ENCODE measurements at regions not wholly inside any gene's neighbourhood (a gene's known extent, or its start where the extent isn't known, plus 50 kb on each side); places are given as distances from the start of the nearest gene placed in this dataset.

GRCh38 chrX:30965767-30966166 is 76.7 kb upstream of the TAB3 start:
- no peaks in the 10 kb centered on the region for H3K4me1 ChIP-seq
- no peak overlapping the region for H3K4me3 ChIP-seq
- no peaks in the 10 kb centered on the region for H3K9me3 ChIP-seq (replicated peaks)
- intact Hi-C loops (cut with micrococcal nuclease) = no loop called here
- H3K27me3 ChIP-seq (ENCODE audit: low read depth) = no peaks in the 10 kb centered on the region
- no peak for TF ChIP-seq CTCF (IDR thresholded peaks at IDR 0.05; ENCODE audit: borderline replicate concordance)
- no peaks in the 10 kb centered on the region for H3K36me3 ChIP-seq
- H3K27ac ChIP-seq (replicated peaks) = no peak overlapping the region
- no peak for DNase-seq

DNA sequence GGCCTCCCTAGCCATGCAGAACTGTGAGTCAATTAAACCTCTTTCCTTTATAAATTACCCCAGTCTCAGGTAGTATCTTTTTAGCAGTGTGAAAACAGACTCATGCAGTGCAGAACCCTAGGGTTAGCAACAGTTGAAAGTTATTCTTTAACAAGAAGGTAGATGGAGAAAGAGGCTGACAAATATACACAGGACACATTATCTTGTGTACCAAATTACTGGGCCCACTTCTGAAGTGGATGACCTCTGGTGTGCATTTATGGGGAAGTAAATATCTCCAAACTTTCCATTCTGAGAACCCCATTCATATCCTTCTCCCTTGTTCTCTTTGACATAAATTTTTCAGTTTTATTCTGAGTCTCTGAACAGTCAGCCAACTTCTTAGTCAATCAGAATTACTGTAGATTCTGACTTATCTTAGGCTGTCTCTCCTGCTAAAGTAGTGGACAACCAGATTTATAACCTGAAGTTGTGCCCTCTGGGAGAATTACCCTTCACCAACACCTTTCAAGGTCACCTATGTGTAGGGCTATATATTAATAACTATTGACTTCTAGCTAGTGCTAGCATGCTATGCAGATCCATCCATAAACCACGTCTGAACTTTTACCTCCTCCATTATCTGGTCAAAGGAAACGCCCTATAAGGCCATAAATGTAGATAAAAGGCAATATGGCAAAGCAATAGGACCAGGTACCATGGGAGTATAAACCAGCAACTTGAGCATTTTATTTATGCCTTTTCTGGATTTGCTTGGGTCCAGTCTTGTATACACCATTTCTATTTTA is 72.5 kb upstream of the TAB3 start:
- no peak for DNase-seq
- intact Hi-C loops (cut with micrococcal nuclease) = no loop called here
- no peaks in the 10 kb centered on the region for H3K27me3 ChIP-seq (ENCODE audit: low read depth)
- no peak overlapping the region for H3K27ac ChIP-seq (replicated peaks)
- no peaks in the 10 kb centered on the region for H3K36me3 ChIP-seq
- no peaks in the 10 kb centered on the region for H3K4me1 ChIP-seq
- no peak overlapping the region for H3K4me3 ChIP-seq
- H3K9me3 ChIP-seq (replicated peaks) = no peaks in the 10 kb centered on the region
- no peak for TF ChIP-seq CTCF (IDR thresholded peaks at IDR 0.05; ENCODE audit: borderline replicate concordance)

DNA sequence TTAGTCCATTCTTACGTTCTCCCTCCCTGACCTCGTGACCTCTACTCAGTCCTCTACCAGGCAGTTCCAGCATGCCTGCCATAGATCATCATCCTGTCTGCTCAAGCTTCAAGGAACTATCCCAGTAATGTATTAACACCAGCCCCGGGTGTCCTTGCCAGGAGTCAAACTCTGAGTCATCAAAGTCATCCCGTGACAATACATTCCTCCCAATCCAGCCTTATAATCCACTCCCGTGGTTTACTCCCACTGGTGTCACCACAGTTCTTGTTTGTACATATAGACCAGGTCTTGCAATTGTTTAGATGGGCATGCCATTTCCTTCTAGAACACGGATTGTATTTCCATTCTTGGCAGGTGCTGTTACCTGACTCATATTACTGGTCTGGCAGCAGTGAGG is 68.7 kb upstream of the TAB3 start:
- TF ChIP-seq CTCF (IDR thresholded peaks at IDR 0.05; ENCODE audit: borderline replicate concordance) = no peak
- no peak for DNase-seq
- intact Hi-C loops (cut with micrococcal nuclease) = no loop called here
- Histone ChIP-seq H3K27me3 (ENCODE audit: low read depth) (no peaks in the 10 kb centered on the region), H3K9me3 (replicated peaks) (no peaks in the 10 kb centered on the region), H3K27ac (replicated peaks) (no peak overlapping the region), H3K4me1 (no peaks in the 10 kb centered on the region), H3K36me3 (no peaks in the 10 kb centered on the region), H3K4me3 (no peak overlapping the region)

DNA sequence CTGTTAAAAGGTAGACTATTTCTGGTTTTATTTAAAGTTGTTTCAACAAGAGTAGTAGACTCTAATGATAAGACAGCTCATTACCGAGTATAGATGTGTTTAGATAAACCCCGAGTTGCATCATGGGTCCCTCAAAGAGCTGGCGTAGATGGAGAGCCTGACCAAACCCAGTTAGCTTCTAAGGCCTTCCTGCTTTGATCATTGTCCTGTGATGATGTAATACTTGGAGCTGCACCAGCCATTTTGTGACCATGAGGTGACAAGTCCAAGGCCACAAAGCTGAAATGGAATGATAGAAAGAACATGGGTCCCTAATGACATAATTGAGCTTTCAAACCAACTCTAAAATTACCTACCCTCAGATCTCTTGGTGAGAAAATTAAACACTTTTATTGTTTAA is 66.6 kb upstream of the TAB3 start:
- Histone ChIP-seq H3K9me3 (replicated peaks) (no peaks in the 10 kb centered on the region), H3K36me3 (no peaks in the 10 kb centered on the region), H3K27ac (replicated peaks) (no peak overlapping the region), H3K27me3 (ENCODE audit: low read depth) (no peaks in the 10 kb centered on the region), H3K4me3 (no peak overlapping the region), H3K4me1 (no peaks in the 10 kb centered on the region)
- intact Hi-C loops (cut with micrococcal nuclease) = no loop called here
- no peak for TF ChIP-seq CTCF (IDR thresholded peaks at IDR 0.05; ENCODE audit: borderline replicate concordance)
- no peak for DNase-seq

- Histone ChIP-seq H3K9me3 (replicated peaks) (no peaks in the 10 kb centered on the region), H3K4me3 (no peak overlapping the region), H3K27ac (replicated peaks) (no peak overlapping the region), H3K4me1 (no peaks in the 10 kb centered on the region), H3K36me3 (no peaks in the 10 kb centered on the region), H3K27me3 (ENCODE audit: low read depth) (no peaks in the 10 kb centered on the region)
- no peak for DNase-seq
- intact Hi-C loops (cut with micrococcal nuclease) = no loop called here
- no peak for TF ChIP-seq CTCF (IDR thresholded peaks at IDR 0.05; ENCODE audit: borderline replicate concordance)
Observed at GRCh38 chrX:30951003-30951402, 61.9 kb upstream of the TAB3 start.
